PC-9 (cell line): ENCODE measurements at regions not wholly inside any gene's neighbourhood (a gene's known extent, or its start where the extent isn't known, plus 50 kb on each side); places are given as distances from the start of the nearest gene placed in this dataset.

Experiments used
- CTCF ChIP-seq: fragments of 200-600 bp; sonication (generic); conservative IDR thresholded peaks from 2 replicates; pipeline ENCODE4 v1.6.1; 2017; ENCODE audit warnings: mixed run types, antibody characterized with exemption, mild to moderate bottlenecking, moderate library complexity
- EZH2 ChIP-seq: fragments of 200-600 bp; sonication (generic); IDR thresholded peaks from 2 replicates; pipeline ENCODE4 v1.8.0; 2017; ENCODE audit warnings: antibody characterized with exemption, low read depth

- TF ChIP-seq CTCF (no peak), EZH2 (no peak)
Measured at GRCh38 chr9:119963798-119964372, 594.6 kb upstream of the BRINP1 start.
